Uterus (tissue), 2 donors: ENCODE measurements at regions not wholly inside any gene's neighbourhood (a gene's known extent, or its start where the extent isn't known, plus 50 kb on each side); places are given as distances from the start of the nearest gene placed in this dataset.

ENCODE experiments used
- POLR2A ChIP-seq, 2 donors: fragments of 450-650 bp; IDR thresholded peaks; one replicate each; pipeline ENCODE4 v1.6.1; 2016; ENCODE audit warnings: antibody characterized with exemption in 2 of 2, mild to moderate bottlenecking in 1 of 2, moderate library complexity in 1 of 2
- TF ChIP-seq, protein P1 (sequence below), 4 experiments: fragments of 200-600 bp in 2 of 4; fragments of 450-650 bp in 2 of 4; sonication (generic) in 2 of 4; IDR thresholded peaks; one replicate each; pipeline ENCODE4 v1.5.1; 2016 to 2019; ENCODE audit warnings: antibody characterized with exemption in 4 of 4, mild to moderate bottlenecking in 2 of 4, moderate library complexity in 1 of 4

DNA sequence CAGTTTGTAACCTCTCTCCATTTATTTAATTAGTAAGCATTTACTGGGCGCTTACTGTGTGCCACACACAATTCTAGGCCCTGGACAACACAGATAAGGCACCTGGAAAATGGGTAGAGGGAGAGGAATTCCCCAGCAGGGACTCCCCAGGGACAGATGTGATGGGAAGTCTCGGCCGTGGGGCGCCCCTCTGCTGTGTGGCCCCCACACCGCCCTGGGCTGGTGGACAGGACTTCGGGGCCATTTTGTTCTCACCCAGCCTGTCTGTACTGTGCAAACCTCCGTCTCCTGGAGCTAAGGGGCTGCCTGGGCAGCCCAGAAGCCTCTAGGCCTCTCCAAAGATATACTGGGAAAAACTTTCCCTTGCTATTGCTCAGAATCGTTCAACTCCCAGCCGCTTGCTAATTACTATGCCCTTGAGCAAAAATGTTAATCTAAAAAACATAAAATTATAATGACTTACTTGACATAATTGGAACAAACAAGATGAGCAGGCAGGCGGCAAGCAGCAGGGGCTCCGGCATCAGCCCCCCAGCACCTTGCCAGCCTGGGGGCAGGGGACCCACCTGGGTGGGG is 64.4 kb upstream of the NCOR2 start:
- TF ChIP-seq, protein P1, sequence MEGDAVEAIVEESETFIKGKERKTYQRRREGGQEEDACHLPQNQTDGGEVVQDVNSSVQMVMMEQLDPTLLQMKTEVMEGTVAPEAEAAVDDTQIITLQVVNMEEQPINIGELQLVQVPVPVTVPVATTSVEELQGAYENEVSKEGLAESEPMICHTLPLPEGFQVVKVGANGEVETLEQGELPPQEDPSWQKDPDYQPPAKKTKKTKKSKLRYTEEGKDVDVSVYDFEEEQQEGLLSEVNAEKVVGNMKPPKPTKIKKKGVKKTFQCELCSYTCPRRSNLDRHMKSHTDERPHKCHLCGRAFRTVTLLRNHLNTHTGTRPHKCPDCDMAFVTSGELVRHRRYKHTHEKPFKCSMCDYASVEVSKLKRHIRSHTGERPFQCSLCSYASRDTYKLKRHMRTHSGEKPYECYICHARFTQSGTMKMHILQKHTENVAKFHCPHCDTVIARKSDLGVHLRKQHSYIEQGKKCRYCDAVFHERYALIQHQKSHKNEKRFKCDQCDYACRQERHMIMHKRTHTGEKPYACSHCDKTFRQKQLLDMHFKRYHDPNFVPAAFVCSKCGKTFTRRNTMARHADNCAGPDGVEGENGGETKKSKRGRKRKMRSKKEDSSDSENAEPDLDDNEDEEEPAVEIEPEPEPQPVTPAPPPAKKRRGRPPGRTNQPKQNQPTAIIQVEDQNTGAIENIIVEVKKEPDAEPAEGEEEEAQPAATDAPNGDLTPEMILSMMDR (IDR thresholded peaks at IDR 0.05): no peak
- TF ChIP-seq POLR2A (IDR thresholded peaks at IDR 0.05): no peak
